Testis (tissue), 2 donors: ENCODE measurements at regions not wholly inside any gene's neighbourhood (a gene's known extent, or its start where the extent isn't known, plus 50 kb on each side); places are given as distances from the start of the nearest gene placed in this dataset.
A peak's percentile ranks its signal among the peaks of the same experiment; 100 is the strongest.

Experiments used
- DNase-seq: peaks from one replicate; pipeline ENCODE4 v3.0.0-alpha.2; 2019
- H3K27ac ChIP-seq, 2 donors: fragments of 200-600 bp; sonication (generic); one replicate each; pipeline ENCODE4 v1.5.1; 2019
- H3K27me3 ChIP-seq: fragments of 200-600 bp; sonication (generic); one replicate; pipeline ENCODE4 v1.5.1; 2019
- H3K36me3 ChIP-seq: fragments of 200-600 bp; sonication (generic); one replicate; pipeline ENCODE4 v1.5.1; 2017; ENCODE audit warnings: low read depth; ENCODE audit errors: missing control alignments
- H3K4me1 ChIP-seq: fragments of 200-600 bp; sonication (generic); one replicate; pipeline ENCODE4 v1.5.1; 2019
- H3K4me3 ChIP-seq, 2 donors: fragments of 200-600 bp; sonication (generic); one replicate each; pipeline ENCODE4 v1.5.1; 2017 to 2019
- H3K9me3 ChIP-seq: fragments of 200-600 bp; sonication (generic); one replicate; pipeline ENCODE4 v1.5.1; 2017
- CTCF ChIP-seq, 3 experiments: fragments of 450-650 bp in 2 of 3; fragments of 200-600 bp in 1 of 3; sonication (generic) in 1 of 3; IDR thresholded peaks; one replicate each; pipeline ENCODE4 v1.5.1; 2016 to 2019; ENCODE audit warnings: antibody characterized with exemption in 3 of 3, mild to moderate bottlenecking in 2 of 3, moderate library complexity in 1 of 3
- POLR2A ChIP-seq: fragments of 450-650 bp; IDR thresholded peaks from one replicate; pipeline ENCODE4 v1.6.1; 2017; ENCODE audit warnings: antibody characterized with exemption, mild to moderate bottlenecking, moderate library complexity
- WGBS, 2 donors: methylation state at CpG; one replicate each; pipeline ENCODE4 v1.1.5; 2018; 5-methylcytosine and 5-hydroxymethylcytosine counted together
- intact Hi-C: fragments of 100-400 bp; cut with DNase I; formaldehyde crosslinking; loops from one replicate; pipeline ENCODE4 v1.15.1; 2023; ENCODE audit warnings: low total_unique reads

- no peaks in the 10 kb centered on the region for H3K36me3 ChIP-seq
- H3K4me3 ChIP-seq = no peak overlapping the region
- TF ChIP-seq POLR2A (no peak), CTCF (IDR thresholded peaks at IDR 0.05) (no peak)
- H3K27ac ChIP-seq = no peak overlapping the region
- no peak for DNase-seq
- 64 to 65% methylated on average over 9 of the region's 9 CpGs for WGBS, 2 donors
- no peaks in the 10 kb centered on the region for H3K27me3 ChIP-seq
- no peaks in the 10 kb centered on the region for H3K4me1 ChIP-seq
- no peaks in the 10 kb centered on the region for H3K9me3 ChIP-seq
- intact Hi-C loops = loop anchor here (10.0 kb wide), 1 partner anchor 1353 kb away; no protein-coding TSS in a partner anchor
Observed at GRCh38 chr2:204321910-204322751, 223.1 kb upstream of the PARD3B start.

GRCh38 chr2:204325468-204325867 lies 219.8 kb upstream of the PARD3B start:
- H3K4me3 ChIP-seq = no peak overlapping the region
- H3K27me3 ChIP-seq = no peaks in the 10 kb centered on the region
- intact Hi-C loops = loop anchor here (10.0 kb wide), 1 partner anchor 1349 kb away; no protein-coding TSS in a partner anchor
- DNase-seq = peak; percentile 78
- no peak overlapping the region for H3K27ac ChIP-seq
- 13 to 15% methylated on average over 7 of the region's 7 CpGs for WGBS, 2 donors
- no peaks in the 10 kb centered on the region for H3K9me3 ChIP-seq
- H3K36me3 ChIP-seq = no peaks in the 10 kb centered on the region
- H3K4me1 ChIP-seq = no peaks in the 10 kb centered on the region
- TF ChIP-seq POLR2A = no peak
- peak; percentile 86 to 92 (median 91) for TF ChIP-seq CTCF (IDR thresholded peaks at IDR 0.05)

DNA sequence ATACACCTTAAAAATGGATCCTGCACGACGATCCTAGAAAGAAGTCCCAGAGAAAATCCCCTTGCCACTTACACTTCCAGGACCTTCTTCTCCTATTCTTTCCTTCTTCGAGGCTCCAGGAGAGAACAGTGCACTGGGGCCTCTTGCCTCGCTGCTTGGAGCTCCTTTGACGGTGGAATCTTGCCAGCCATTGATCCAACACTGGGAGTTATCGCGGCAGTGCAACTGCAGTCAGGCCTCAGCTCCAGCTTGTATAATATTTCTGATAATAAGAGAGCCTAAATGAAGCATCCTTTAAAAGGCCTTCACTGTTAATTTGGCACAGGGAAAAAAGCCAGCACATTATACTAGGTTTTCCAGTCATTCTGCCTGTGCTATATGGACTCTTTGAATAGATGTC lies 216.9 kb upstream of the PARD3B start:
- Histone ChIP-seq H3K27ac (no peak overlapping the region), H3K27me3 (no peaks in the 10 kb centered on the region), H3K36me3 (no peaks in the 10 kb centered on the region), H3K4me1 (no peaks in the 10 kb centered on the region), H3K4me3 (no peak overlapping the region), H3K9me3 (no peaks in the 10 kb centered on the region)
- intact Hi-C loops = loop anchor here (10.0 kb wide), 1 partner anchor 1346 kb away; no protein-coding TSS in a partner anchor
- TF ChIP-seq POLR2A (no peak), CTCF (IDR thresholded peaks at IDR 0.05) (no peak)
- no peak for DNase-seq
- 62 to 83% methylated on average over 7 of the region's 7 CpGs for WGBS, 2 donors

DNA sequence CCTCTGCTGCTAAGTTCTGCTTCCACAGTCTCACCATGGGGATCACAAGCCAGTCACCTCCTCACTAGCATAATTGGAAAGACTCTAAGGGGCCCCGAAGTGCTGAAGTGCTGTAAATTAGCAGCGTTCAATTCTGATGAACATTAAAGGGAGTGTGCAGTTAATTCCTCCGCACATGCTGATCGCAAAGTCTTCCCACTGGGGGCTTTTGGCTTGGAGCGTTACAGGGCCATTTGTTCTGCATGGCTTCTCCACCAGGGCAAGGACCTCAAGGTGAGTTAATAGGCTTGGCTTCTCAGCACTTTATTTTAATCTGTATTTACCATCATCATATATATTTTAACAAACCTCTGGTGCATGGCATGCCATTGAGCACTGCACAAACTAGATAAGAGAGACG lies 216.3 kb upstream of the PARD3B start:
- no peaks in the 10 kb centered on the region for H3K4me1 ChIP-seq
- 62 to 66% methylated on average over 5 to 6 of the region's 6 CpGs for WGBS, 2 donors
- H3K27ac ChIP-seq = no peak overlapping the region
- H3K27me3 ChIP-seq = no peaks in the 10 kb centered on the region
- TF ChIP-seq CTCF (IDR thresholded peaks at IDR 0.05) (no peak), POLR2A (no peak)
- H3K4me3 ChIP-seq = no peak overlapping the region
- no peak for DNase-seq
- H3K36me3 ChIP-seq = no peaks in the 10 kb centered on the region
- intact Hi-C loops = loop anchor here (10.0 kb wide), 1 partner anchor 1346 kb away; no protein-coding TSS in a partner anchor
- H3K9me3 ChIP-seq = no peaks in the 10 kb centered on the region
